Omental fat pad (tissue), 3 donors: ENCODE measurements at regions not wholly inside any gene's neighbourhood (a gene's known extent, or its start where the extent isn't known, plus 50 kb on each side); places are given as distances from the start of the nearest gene placed in this dataset.

Source experiments
- ATAC-seq: fragments of 150-250 bp; one replicate; pipeline ENCODE4 v1.9.1; 2016; ENCODE audit warnings: mild to moderate bottlenecking, moderate library complexity; ENCODE audit not compliant: low FRiP score
- DNase-seq: peaks from one replicate; pipeline ENCODE4 v3.0.0-alpha.2; 2019; ENCODE audit warnings: low spot score
- CTCF ChIP-seq, 3 donors: fragments of 450-650 bp; IDR thresholded peaks; one replicate each; pipeline ENCODE4 v1.5.1; 2016 to 2017; ENCODE audit warnings: antibody characterized with exemption in 3 of 3, mild to moderate bottlenecking in 3 of 3, moderate library complexity in 2 of 3

GRCh38 chr3:162641317-162641716 lies 1144.7 kb downstream of the OTOL1 start:
- DNase-seq (no peak), ATAC-seq (no peak)

GRCh38 chr3:162641907-162642306 lies 1145.3 kb downstream of the OTOL1 start:
- DNase-seq (no peak), ATAC-seq (no peak)
- TF ChIP-seq CTCF (IDR thresholded peaks at IDR 0.05): no peak

More at GRCh38 chr3:162641317-162641716, 1144.7 kb downstream of the OTOL1 start:
- TF ChIP-seq CTCF (IDR thresholded peaks at IDR 0.05): no peak

GRCh38 chr3:162643245-162643644 lies 1146.6 kb downstream of the OTOL1 start:
- TF ChIP-seq CTCF (IDR thresholded peaks at IDR 0.05): no peak
- no peak for DNase-seq
- no peak for ATAC-seq

GRCh38 chr3:162647321-162647720 lies 1150.7 kb downstream of the OTOL1 start:
- DNase-seq: no peak
- no peak for ATAC-seq
- no peak for TF ChIP-seq CTCF (IDR thresholded peaks at IDR 0.05)

GRCh38 chr3:162658003-162658402 lies 1161.4 kb downstream of the OTOL1 start:
- ATAC-seq: no peak
- no peak for DNase-seq
- TF ChIP-seq CTCF (IDR thresholded peaks at IDR 0.05): no peak

- no peak for ATAC-seq
- no peak for DNase-seq
Measured at GRCh38 chr3:162665684-162666391, 1169.2 kb downstream of the OTOL1 start.

More at GRCh38 chr3:162665684-162666391, 1169.2 kb downstream of the OTOL1 start:
- TF ChIP-seq CTCF (IDR thresholded peaks at IDR 0.05): no peak
